ENCODE measurements at regions not wholly inside any gene's neighbourhood (a gene's known extent, or its start where the extent isn't known, plus 50 kb on each side); places are given as distances from the start of the nearest gene placed in this dataset.

DNA sequence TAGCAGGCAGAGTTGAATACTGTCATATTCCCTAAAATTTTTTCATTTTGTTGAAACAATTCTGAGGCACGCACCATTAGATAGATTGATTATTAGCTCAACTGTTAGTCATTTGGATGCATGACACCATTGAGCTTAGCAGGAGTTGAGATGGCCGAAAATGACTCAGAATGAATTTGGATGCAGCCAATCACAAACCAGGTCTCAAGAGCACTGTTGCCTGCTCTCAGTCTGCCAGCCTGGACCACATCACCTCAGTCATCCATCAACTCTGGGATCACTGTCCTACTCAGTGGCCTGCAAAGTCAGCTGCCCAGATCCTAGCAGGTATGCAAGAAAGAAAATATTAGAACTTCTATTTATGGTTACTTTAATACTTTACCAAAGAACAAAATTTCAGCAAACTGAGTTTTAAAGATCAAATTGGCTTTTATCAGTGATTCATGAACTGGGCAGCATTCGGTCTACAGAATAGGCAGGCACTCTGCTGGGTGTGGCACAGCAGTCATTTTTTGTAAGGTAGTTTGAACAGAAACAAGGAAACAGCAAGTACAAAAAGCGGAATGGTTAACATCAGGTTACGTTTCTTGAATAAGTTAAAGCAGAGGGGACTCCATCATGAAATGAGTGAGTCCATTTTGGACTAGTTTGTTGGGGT is 152.7 kb upstream of the ARHGAP28 start:
- Histone ChIP-seq H3K9me3 (ENCODE audit: control insufficient read depth in 4 of 4, low read length in 3 of 4) (no peaks in the 10 kb centered on the region), H3K4me1 (ENCODE audit: control insufficient read depth in 4 of 4, insufficient read depth in 4 of 4, low read length in 3 of 4) (no peaks in the 10 kb centered on the region), H3K27me3 (ENCODE audit: control insufficient read depth in 4 of 4, insufficient read depth in 4 of 4, low read length in 3 of 4) (peaks cover 0 to 10% (median 0%) of the 10 kb centered on the region in 4 donors), H3K4me3 (ENCODE audit: low read depth in 1 of 3, low read length in 3 of 3) (no peak overlapping the region), H3K27ac (ENCODE audit: low read depth in 1 of 2, low read length in 2 of 2) (no peak overlapping the region), H3K9ac (ENCODE audit: low read depth in 1 of 2, low read length in 2 of 2) (no peak overlapping the region), H3K36me3 (ENCODE audit: control insufficient read depth in 4 of 4, insufficient read depth in 3 of 4, low read depth in 1 of 4, low read length in 3 of 4) (no peaks in the 10 kb centered on the region)
- TF ChIP-seq SP1 (IDR thresholded peaks at IDR 0.05) (no peak), NR2F2 (IDR thresholded peaks at IDR 0.05) (no peak), HNF4G (IDR thresholded peaks at IDR 0.05) (no peak), FOXA2 (IDR thresholded peaks at IDR 0.05) (no peak), RAD21 (IDR thresholded peaks at IDR 0.05) (no peak), EGR1 (IDR thresholded peaks at IDR 0.05; ENCODE audit: low read depth in 2 of 2) (no peak), ATF3 (IDR thresholded peaks at IDR 0.05) (no peak), HNF4A (conservative IDR thresholded peaks at IDR 0.05) (no peak), YY1 (IDR thresholded peaks at IDR 0.05) (no peak), JUND (IDR thresholded peaks at IDR 0.05) (no peak), TAF1 (conservative IDR thresholded peaks at IDR 0.05) (no peak), GABPA (IDR thresholded peaks at IDR 0.05 in 1 of 2, conservative IDR thresholded peaks at IDR 0.05 in 1 of 2) (no peak), CTCF (IDR thresholded peaks at IDR 0.05; ENCODE audit: low read depth, low read length, missing input control) (no peak), FOXA1 (IDR thresholded peaks at IDR 0.05) (no peak), RXRA (IDR thresholded peaks at IDR 0.05) (no peak)
- TF ChIP-seq, protein P1, sequence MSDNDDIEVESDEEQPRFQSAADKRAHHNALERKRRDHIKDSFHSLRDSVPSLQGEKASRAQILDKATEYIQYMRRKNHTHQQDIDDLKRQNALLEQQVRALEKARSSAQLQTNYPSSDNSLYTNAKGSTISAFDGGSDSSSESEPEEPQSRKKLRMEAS (IDR thresholded peaks at IDR 0.05): no peak
- TF ChIP-seq, protein P2, sequence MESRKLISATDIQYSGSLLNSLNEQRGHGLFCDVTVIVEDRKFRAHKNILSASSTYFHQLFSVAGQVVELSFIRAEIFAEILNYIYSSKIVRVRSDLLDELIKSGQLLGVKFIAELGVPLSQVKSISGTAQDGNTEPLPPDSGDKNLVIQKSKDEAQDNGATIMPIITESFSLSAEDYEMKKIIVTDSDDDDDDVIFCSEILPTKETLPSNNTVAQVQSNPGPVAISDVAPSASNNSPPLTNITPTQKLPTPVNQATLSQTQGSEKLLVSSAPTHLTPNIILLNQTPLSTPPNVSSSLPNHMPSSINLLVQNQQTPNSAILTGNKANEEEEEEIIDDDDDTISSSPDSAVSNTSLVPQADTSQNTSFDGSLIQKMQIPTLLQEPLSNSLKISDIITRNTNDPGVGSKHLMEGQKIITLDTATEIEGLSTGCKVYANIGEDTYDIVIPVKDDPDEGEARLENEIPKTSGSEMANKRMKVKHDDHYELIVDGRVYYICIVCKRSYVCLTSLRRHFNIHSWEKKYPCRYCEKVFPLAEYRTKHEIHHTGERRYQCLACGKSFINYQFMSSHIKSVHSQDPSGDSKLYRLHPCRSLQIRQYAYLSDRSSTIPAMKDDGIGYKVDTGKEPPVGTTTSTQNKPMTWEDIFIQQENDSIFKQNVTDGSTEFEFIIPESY (IDR thresholded peaks at IDR 0.05): no peak
- no peak for DNase-seq (ENCODE audit: low spot score)
- 80% methylated on average over 5 of the region's 5 CpGs for WGBS

GRCh38 chr18:6578686-6579085 is 150.8 kb upstream of the ARHGAP28 start:
- Histone ChIP-seq H3K9me3 (ENCODE audit: control insufficient read depth in 4 of 4, low read length in 3 of 4) (peaks cover 0 to 2% (median 0%) of the 10 kb centered on the region in 4 donors), H3K36me3 (ENCODE audit: control insufficient read depth in 4 of 4, insufficient read depth in 3 of 4, low read depth in 1 of 4, low read length in 3 of 4) (no peaks in the 10 kb centered on the region), H3K9ac (ENCODE audit: low read depth in 1 of 2, low read length in 2 of 2) (no peak overlapping the region), H3K27me3 (ENCODE audit: control insufficient read depth in 4 of 4, insufficient read depth in 4 of 4, low read length in 3 of 4) (peaks cover 0 to 9% (median 0%) of the 10 kb centered on the region in 4 donors), H3K4me1 (ENCODE audit: control insufficient read depth in 4 of 4, insufficient read depth in 4 of 4, low read length in 3 of 4) (no peaks in the 10 kb centered on the region), H3K27ac (ENCODE audit: low read depth in 1 of 2, low read length in 2 of 2) (no peak overlapping the region), H3K4me3 (ENCODE audit: low read depth in 1 of 3, low read length in 3 of 3) (no peak overlapping the region)
- WGBS: 43% methylated on average over 2 of the region's 2 CpGs
- DNase-seq (ENCODE audit: low spot score): no peak
- no peak for TF ChIP-seq RXRA (IDR thresholded peaks at IDR 0.05)
- TF ChIP-seq HNF4A (conservative IDR thresholded peaks at IDR 0.05): no peak
- TF ChIP-seq TAF1 (conservative IDR thresholded peaks at IDR 0.05): no peak
- TF ChIP-seq, protein P1 (IDR thresholded peaks at IDR 0.05): no peak
- TF ChIP-seq FOXA1 (IDR thresholded peaks at IDR 0.05): no peak
